GM12864 (cell line): ENCODE measurements at regions not wholly inside any gene's neighbourhood (a gene's known extent, or its start where the extent isn't known, plus 50 kb on each side); places are given as distances from the start of the nearest gene placed in this dataset.
A peak's percentile ranks its signal among the peaks of the same experiment; 100 is the strongest.
"Not testable (repeated sequence)": the region's sequence is repeated elsewhere in the genome, so short reads cannot be mapped to it uniquely, and the experiment has no call there.

Experiments
- DNase-seq: peaks from one replicate; pipeline ENCODE4 v3.0.0-alpha.2; 2011; ENCODE audit warnings: low read depth
- H3K4me3 ChIP-seq: 2 replicates; pipeline ENCODE4 v1.5.1; 2011; ENCODE audit warnings: mild to moderate bottlenecking, low read depth, low read length, control low read depth
- CTCF ChIP-seq: IDR thresholded peaks from 2 replicates; pipeline ENCODE4 v1.5.1; 2011; ENCODE audit warnings: low read depth, mild to moderate bottlenecking, moderate library complexity, low read length, control low read depth, inconsistent platforms; ENCODE audit errors: missing control alignments

- H3K4me3 ChIP-seq: no peak overlapping the region
- TF ChIP-seq CTCF: no peak
- no peak for DNase-seq
Observed at GRCh38 chr2:173556816-173557215, 202.1 kb downstream of the CDCA7 start.

GRCh38 chr2:173557497-173557896 lies 202.8 kb downstream of the CDCA7 start:
- no peak overlapping the region for H3K4me3 ChIP-seq
- no peak for TF ChIP-seq CTCF
- no peak for DNase-seq

GRCh38 chr2:173567493-173567892 lies 212.8 kb downstream of the CDCA7 start:
- DNase-seq: no peak
- TF ChIP-seq CTCF: no peak
- no peak overlapping the region for H3K4me3 ChIP-seq

- peak; percentile 20 for TF ChIP-seq CTCF
- no peak for DNase-seq
- H3K4me3 ChIP-seq: no peak overlapping the region
Observed at GRCh38 chr2:173568054-173568453, 213.4 kb downstream of the CDCA7 start.

- peak; percentile 14 for TF ChIP-seq CTCF
- H3K4me3 ChIP-seq: no peak overlapping the region
- no peak for DNase-seq
Observed at GRCh38 chr2:173571021-173571821, 216.5 kb downstream of the CDCA7 start.

- no peak for TF ChIP-seq CTCF
- H3K4me3 ChIP-seq: no peak overlapping the region
- no peak for DNase-seq
Observed at GRCh38 chr2:173571887-173572680, 217.4 kb downstream of the CDCA7 start.

GRCh38 chr2:173572848-173573247 lies 218.2 kb downstream of the CDCA7 start:
- TF ChIP-seq CTCF: no peak
- H3K4me3 ChIP-seq: no peak overlapping the region
- DNase-seq: peak; percentile 7

GRCh38 chr2:173573782-173574181 lies 219.1 kb downstream of the CDCA7 start:
- DNase-seq: not testable (repeated sequence)

More at GRCh38 chr2:173573782-173574181, 219.1 kb downstream of the CDCA7 start:
- H3K4me3 ChIP-seq: not testable (repeated sequence)
